H1 (cell line): ENCODE measurements at regions not wholly inside any gene's neighbourhood (a gene's known extent, or its start where the extent isn't known, plus 50 kb on each side); places are given as distances from the start of the nearest gene placed in this dataset.

Experiments used
- CHD7 ChIP-seq: fragments of 300-600 bp; sonication (generic); IDR thresholded peaks from 2 replicates; pipeline ENCODE4 v1.7.1; 2012; ENCODE audit warnings: low read length, moderate library complexity, mild to moderate bottlenecking, inconsistent platforms; ENCODE audit not compliant: insufficient replicate concordance
- NRF1 ChIP-seq: IDR thresholded peaks from 2 replicates; pipeline ENCODE4 v1.6.1; 2011; ENCODE audit warnings: mild to moderate bottlenecking, low read depth, low read length, improper control_type of control experiment
- POU5F1 ChIP-seq: IDR thresholded peaks from 2 replicates; pipeline ENCODE4 v1.6.1; 2011; ENCODE audit warnings: low read depth, mild to moderate bottlenecking, low read length, moderate library complexity
- ZNF274 ChIP-seq: IDR thresholded peaks from 2 replicates; pipeline ENCODE4 v1.7.0; 2012; ENCODE audit warnings: low read length, borderline replicate concordance; ENCODE audit errors: extremely low read depth

GRCh38 chr1:195768936-195769335, 839.3 kb downstream of the KCNT2 start (continued):
- TF ChIP-seq CHD7 (no peak), ZNF274 (no peak), NRF1 (no peak), POU5F1 (no peak)
- TF ChIP-seq, all 59 proteins: peak for 0
